H1 (cell line): ENCODE measurements at regions not wholly inside any gene's neighbourhood (a gene's known extent, or its start where the extent isn't known, plus 50 kb on each side); places are given as distances from the start of the nearest gene placed in this dataset.

ENCODE experiments used
- CTCF ChIA-PET: fragments of 300-600 bp; sonication (Branson Sonifier 250); formaldehyde crosslinking; loops from one replicate; lab custom pipeline; 2021; ENCODE audit not compliant: partially characterized antibody; lab: Charles Lee
- POLR2A ChIA-PET: fragments of 300-600 bp; sonication (Branson Sonifier 250); formaldehyde crosslinking; loops from one replicate; lab custom pipeline; 2021; ENCODE audit warnings: inconsistent platforms; ENCODE audit not compliant: partially characterized antibody; lab: Charles Lee
- DNase-seq, 2 experiments: peaks; one replicate each; pipeline versions ENCODE4 v3.0.0 to v3.0.0-alpha.2; 2010 to 2022; ENCODE audit warnings: low spot score in 2 of 2, low read depth in 1 of 2, mixed read lengths in 1 of 2
- FAIRE-seq: peaks from 2 replicates; lab custom pipeline; 2011; peaks lifted over from hg19 to GRCh38; lab: Jason Lieb, UNC
- H2AFZ ChIP-seq: 2 replicates; pipeline ENCODE4 v1.8.1; 2012; ENCODE audit warnings: low read length, inconsistent platforms
- H2AK5ac ChIP-seq: 2 replicates; pipeline ENCODE4 v1.6.1; 2013; ENCODE audit warnings: low read depth, low read length
- H2BK120ac ChIP-seq: replicated peaks from 2 replicates; pipeline ENCODE3; 2013; ENCODE audit warnings: low read depth, low read length, inconsistent platforms
- H2BK12ac ChIP-seq: 2 replicates; pipeline ENCODE4 v1.6.1; 2013; ENCODE audit warnings: low read depth, low read length
- H2BK15ac ChIP-seq: 2 replicates; pipeline ENCODE4 v1.6.1; 2013; ENCODE audit warnings: low read length
- H2BK20ac ChIP-seq: 2 replicates; pipeline ENCODE4 v1.6.1; 2013; ENCODE audit warnings: low read length
- H2BK5ac ChIP-seq: 2 replicates; pipeline ENCODE4 v1.6.1; 2013; ENCODE audit warnings: low read depth, low read length
- H3K14ac ChIP-seq: 2 replicates; pipeline ENCODE4 v1.6.1; 2013; ENCODE audit warnings: inconsistent platforms; ENCODE audit not compliant: insufficient read length
- H3K18ac ChIP-seq: 2 replicates; pipeline ENCODE4 v1.6.1; 2013; ENCODE audit warnings: low read length; ENCODE audit errors: extremely low read depth
- H3K23ac ChIP-seq: 2 replicates; pipeline ENCODE4 v1.6.1; 2013; ENCODE audit warnings: inconsistent platforms; ENCODE audit not compliant: insufficient read length
- H3K23me2 ChIP-seq: 2 replicates; pipeline ENCODE4 v1.6.1; 2013; ENCODE audit warnings: low read depth, low read length
- H3K27ac ChIP-seq: 2 replicates; pipeline ENCODE4 v1.6.1; 2011; ENCODE audit warnings: low read depth, low read length, inconsistent platforms
- H3K27me3 ChIP-seq, 4 experiments: replicated peaks in 1 of 4; 1 replicate in 1 of 4; 2 replicates in 3 of 4; pipeline versions ENCODE4 v1.6.1 to v1.8.1; 2011 to 2013; ENCODE audit warnings: low read length in 3 of 4, mild to moderate bottlenecking in 3 of 4, inconsistent platforms in 2 of 4, mixed read lengths in 2 of 4, moderate library complexity in 1 of 4; ENCODE audit not compliant: control insufficient read depth in 3 of 4, insufficient read depth in 3 of 4; ENCODE audit errors: extremely low read depth in 1 of 4
- H3K36me3 ChIP-seq, 4 experiments: 2 replicates each; pipeline versions ENCODE4 v1.6.1 to v1.8.1; 2011 to 2013; ENCODE audit warnings: mild to moderate bottlenecking in 4 of 4, low read length in 3 of 4, moderate library complexity in 2 of 4, control low read depth in 1 of 4, inconsistent platforms in 1 of 4; ENCODE audit not compliant: insufficient read depth in 4 of 4, control insufficient read depth in 2 of 4
- H3K4ac ChIP-seq: replicated peaks from 2 replicates; pipeline ENCODE3; 2013; ENCODE audit warnings: low read length, low read depth, mixed read lengths, inconsistent platforms; ENCODE audit not compliant: insufficient read length
- H3K4me1 ChIP-seq, 4 experiments: replicated peaks in 1 of 4; 1 replicate in 1 of 4; 2 replicates in 3 of 4; pipeline versions ENCODE4 v1.6.1 to v1.8.1; 2011 to 2013; ENCODE audit warnings: low read length in 3 of 4, inconsistent platforms in 2 of 4, mixed read lengths in 1 of 4; ENCODE audit not compliant: insufficient read depth in 4 of 4, control insufficient read depth in 3 of 4
- H3K4me2 ChIP-seq, 2 experiments: 2 replicates each; pipeline versions ENCODE4 v1.6.1 to v1.8.1; 2011 to 2013; ENCODE audit warnings: low read depth in 2 of 2, low read length in 2 of 2, control low read depth in 1 of 2, inconsistent platforms in 1 of 2, mild to moderate bottlenecking in 1 of 2; ENCODE audit not compliant: insufficient read depth in 1 of 2
- H3K4me3 ChIP-seq, 4 experiments: fragments of 200-600, 300-600 bp in 1 of 4; sonication (generic), shearing (Covaris generic), sonication (Bioruptor Twin) in 1 of 4; 2 replicates each; pipeline versions ENCODE4 v1.5.1 to v1.8.1; 2011 to 2016; ENCODE audit warnings: low read length in 4 of 4, low read depth in 3 of 4, control low read depth in 2 of 4, inconsistent platforms in 2 of 4, mild to moderate bottlenecking in 2 of 4, mixed read lengths in 1 of 4, moderate library complexity in 1 of 4; ENCODE audit not compliant: insufficient read depth in 2 of 4; ENCODE audit errors: extremely low read depth in 1 of 4
- H3K56ac ChIP-seq: replicated peaks from 2 replicates; pipeline ENCODE3; 2013; ENCODE audit warnings: low read depth, mild to moderate bottlenecking, mixed read lengths, low read length, inconsistent platforms; ENCODE audit not compliant: insufficient read length
- H3K79me1 ChIP-seq: 2 replicates; pipeline ENCODE4 v1.6.1; 2013; ENCODE audit warnings: low read depth, low read length, control low read depth
- H3K79me2 ChIP-seq, 2 experiments: 2 replicates each; pipeline versions ENCODE4 v1.6.1 to v1.8.1; 2012 to 2013; ENCODE audit warnings: low read length in 2 of 2, mild to moderate bottlenecking in 2 of 2, inconsistent platforms in 1 of 2; ENCODE audit not compliant: insufficient read depth in 2 of 2, control insufficient read depth in 1 of 2
- H3K9ac ChIP-seq, 4 experiments: replicated peaks in 1 of 4; 1 replicate in 1 of 4; 2 replicates in 3 of 4; pipeline versions ENCODE4 v1.6.1 to v1.8.1; 2011 to 2013; ENCODE audit warnings: low read depth in 3 of 4, low read length in 3 of 4, control low read depth in 2 of 4, mild to moderate bottlenecking in 2 of 4, moderate library complexity in 2 of 4, inconsistent platforms in 1 of 4; ENCODE audit errors: extremely low read depth in 1 of 4
- H3K9me3 ChIP-seq, 2 experiments: 2 replicates each; pipeline versions ENCODE4 v1.6.1 to v1.8.1; 2012 to 2013; ENCODE audit warnings: mild to moderate bottlenecking in 2 of 2, moderate library complexity in 2 of 2, control low read depth in 1 of 2, inconsistent platforms in 1 of 2, low read depth in 1 of 2, low read length in 1 of 2, mixed read lengths in 1 of 2; ENCODE audit not compliant: insufficient read depth in 2 of 2
- H4K20me1 ChIP-seq, 2 experiments: replicated peaks in 1 of 2; 2 replicates each; pipeline versions ENCODE3 to v1.8.1; 2011 to 2013; ENCODE audit warnings: inconsistent platforms in 2 of 2, low read length in 2 of 2, mild to moderate bottlenecking in 1 of 2; ENCODE audit not compliant: insufficient read depth in 2 of 2, control insufficient read depth in 1 of 2
- H4K5ac ChIP-seq: 2 replicates; pipeline ENCODE4 v1.6.1; 2013; ENCODE audit warnings: low read length, low read depth, mixed read lengths, inconsistent platforms; ENCODE audit not compliant: insufficient read length
- H4K8ac ChIP-seq: 2 replicates; pipeline ENCODE4 v1.8.0; 2013; ENCODE audit warnings: mild to moderate bottlenecking, moderate library complexity, low read length, inconsistent platforms; ENCODE audit not compliant: insufficient read depth; ENCODE audit errors: extremely low read depth
- H4K91ac ChIP-seq: replicated peaks from 2 replicates; pipeline ENCODE3; 2013; ENCODE audit warnings: low read length, mixed read lengths, inconsistent platforms; ENCODE audit not compliant: insufficient read length
- ASH2L ChIP-seq: fragments of 200-600, 300-600 bp; sonication (generic); IDR thresholded peaks from one replicate; pipeline ENCODE4 v1.7.1; 2017; ENCODE audit warnings: low read length
- ATF2 ChIP-seq: IDR thresholded peaks from 2 replicates; pipeline ENCODE4 v1.6.1; 2012; ENCODE audit warnings: low read length, inconsistent platforms
- BACH1 ChIP-seq: IDR thresholded peaks from 2 replicates; pipeline ENCODE4 v1.6.1; 2012; ENCODE audit warnings: low read length, improper control_type of control experiment
- CEBPB ChIP-seq: IDR thresholded peaks from 2 replicates; pipeline ENCODE4 v1.6.1; 2012; ENCODE audit warnings: low read depth, low read length
- CHD2 ChIP-seq: IDR thresholded peaks from 2 replicates; pipeline ENCODE4 v1.6.1; 2012; ENCODE audit warnings: low read length, improper control_type of control experiment
- HDAC2 ChIP-seq, 2 experiments: fragments of 300-600 bp in 1 of 2; sonication (generic) in 1 of 2; IDR thresholded peaks; 2 replicates each; pipeline ENCODE4 v1.6.1; 2011 to 2012; ENCODE audit warnings: low read depth in 2 of 2, low read length in 2 of 2, mild to moderate bottlenecking in 2 of 2, moderate library complexity in 2 of 2, borderline replicate concordance in 1 of 2, inconsistent platforms in 1 of 2
- KDM5A ChIP-seq: fragments of 200-600 bp; IDR thresholded peaks from 2 replicates; pipeline ENCODE4 v1.7.1; 2012; ENCODE audit warnings: mild to moderate bottlenecking, low read length, inconsistent platforms, mixed read lengths
- SIN3A ChIP-seq, 2 experiments: IDR thresholded peaks in 1 of 2; conservative IDR thresholded peaks in 1 of 2; 2 replicates each; pipeline ENCODE4 v1.6.1; 2011 to 2012; ENCODE audit warnings: low read length in 2 of 2, improper control_type of control experiment in 1 of 2, low read depth in 1 of 2, mild to moderate bottlenecking in 1 of 2
- SRF ChIP-seq: IDR thresholded peaks from 2 replicates; pipeline ENCODE4 v1.6.1; 2011; ENCODE audit warnings: mild to moderate bottlenecking, low read depth, low read length, moderate library complexity
- TAF1 ChIP-seq: IDR thresholded peaks from 2 replicates; pipeline ENCODE4 v1.6.1; 2011; ENCODE audit warnings: mild to moderate bottlenecking, low read depth, low read length
- TEAD4 ChIP-seq: IDR thresholded peaks from 2 replicates; pipeline ENCODE4 v1.6.1; 2012; ENCODE audit warnings: low read depth, low read length, inconsistent platforms, mixed read lengths
- WGBS, 2 experiments: shearing (Covaris generic) in 1 of 2; methylation state at CpG; one replicate each; pipeline versions ENCODE4 v1.1.6 to v1.1.7; 2013 to 2015; ENCODE audit warnings: low lambda C conversion rate in 2 of 2, mixed read lengths in 2 of 2, inconsistent platforms in 1 of 2, low coverage in 1 of 2, missing lambda C conversion rate in 1 of 2; ENCODE audit not compliant: insufficient replicate concordance in 2 of 2, insufficient coverage in 1 of 2, insufficient read length in 1 of 2; ENCODE audit errors: extremely low coverage in 1 of 2, missing lambda C conversion rate in 1 of 2; 5-methylcytosine and 5-hydroxymethylcytosine counted together

- Histone ChIP-seq H2AFZ (no peak overlapping the region), H3K23me2 (no peaks in the 10 kb centered on the region), H3K27me3 (no peaks in the 10 kb centered on the region), H3K56ac (no peak overlapping the region), H3K79me2 (no peaks in the 10 kb centered on the region), H2BK5ac (no peak overlapping the region), H3K23ac (no peak overlapping the region), H3K36me3 (no peaks in the 10 kb centered on the region), H4K91ac (no peak overlapping the region), H4K5ac (no peak overlapping the region), H2BK120ac (no peak overlapping the region), H3K4me1 (no peaks in the 10 kb centered on the region; a peak in 1 of 7 replicates), H2BK12ac (no peak overlapping the region), H3K4me2 (no peak overlapping the region), H2BK20ac (no peak overlapping the region), H3K9ac (no peak overlapping the region), H3K9me3 (no peaks in the 10 kb centered on the region), H3K4ac (no peak overlapping the region), H2AK5ac (no peak overlapping the region), H4K20me1 (no peaks in the 10 kb centered on the region), H3K18ac (no peak overlapping the region), H2BK15ac (no peak overlapping the region), H3K27ac (no peak overlapping the region), H4K8ac (no peak overlapping the region), H3K14ac (no peak overlapping the region), H3K79me1 (no peaks in the 10 kb centered on the region), H3K4me3 (no peak overlapping the region)
- POLR2A ChIA-PET = no interaction called here
- CTCF ChIA-PET = interaction anchor here (0.8 kb wide), 1 partner anchor 66 kb away, joined by 3 read pairs; no protein-coding TSS in a partner anchor
- no peak for FAIRE-seq
- WGBS, 2 experiments = 80% methylated on average over 2 of the region's 2 CpGs; no CpG with 5 or more reads in 1 of the 2 experiments
- no peak for DNase-seq
- TF ChIP-seq CEBPB = no peak
- TF ChIP-seq ASH2L = no peak
- no peak for TF ChIP-seq HDAC2 (IDR thresholded peaks at IDR 0.05; ENCODE audit: borderline replicate concordance in 1 of 2, low read depth in 2 of 2, low read length in 2 of 2)
- no peak for TF ChIP-seq ATF2
- TF ChIP-seq BACH1 = no peak
- TF ChIP-seq TEAD4 = no peak
- no peak for TF ChIP-seq CHD2
- no peak for TF ChIP-seq SRF
- no peak for TF ChIP-seq SIN3A (conservative IDR thresholded peaks at IDR 0.05 in 1 of 2, IDR thresholded peaks at IDR 0.05 in 1 of 2; ENCODE audit: low read depth in 1 of 2, low read length in 2 of 2)
- TF ChIP-seq TAF1 = no peak
- TF ChIP-seq KDM5A = no peak
Measured at GRCh38 chr18:42229211-42230210, 274.5 kb downstream of the PIK3C3 start.
